AG10803 (cell line): ENCODE measurements at regions not wholly inside any gene's neighbourhood (a gene's known extent, or its start where the extent isn't known, plus 50 kb on each side); places are given as distances from the start of the nearest gene placed in this dataset.
A peak's percentile ranks its signal among the peaks of the same experiment; 100 is the strongest.

ENCODE experiments used
- DNase-seq: peaks from one replicate; pipeline ENCODE4 v3.0.0; 2010; ENCODE audit warnings: low read depth
- H3K4me3 ChIP-seq: 2 replicates; pipeline ENCODE4 v1.5.1; 2011; ENCODE audit warnings: mild to moderate bottlenecking, low read length, control low read depth
- TF ChIP-seq, protein P1 (sequence below): conservative IDR thresholded peaks from 2 replicates; pipeline ENCODE4 v1.5.1; 2011; ENCODE audit warnings: mild to moderate bottlenecking, low read length, control low read depth, inconsistent platforms

DNA sequence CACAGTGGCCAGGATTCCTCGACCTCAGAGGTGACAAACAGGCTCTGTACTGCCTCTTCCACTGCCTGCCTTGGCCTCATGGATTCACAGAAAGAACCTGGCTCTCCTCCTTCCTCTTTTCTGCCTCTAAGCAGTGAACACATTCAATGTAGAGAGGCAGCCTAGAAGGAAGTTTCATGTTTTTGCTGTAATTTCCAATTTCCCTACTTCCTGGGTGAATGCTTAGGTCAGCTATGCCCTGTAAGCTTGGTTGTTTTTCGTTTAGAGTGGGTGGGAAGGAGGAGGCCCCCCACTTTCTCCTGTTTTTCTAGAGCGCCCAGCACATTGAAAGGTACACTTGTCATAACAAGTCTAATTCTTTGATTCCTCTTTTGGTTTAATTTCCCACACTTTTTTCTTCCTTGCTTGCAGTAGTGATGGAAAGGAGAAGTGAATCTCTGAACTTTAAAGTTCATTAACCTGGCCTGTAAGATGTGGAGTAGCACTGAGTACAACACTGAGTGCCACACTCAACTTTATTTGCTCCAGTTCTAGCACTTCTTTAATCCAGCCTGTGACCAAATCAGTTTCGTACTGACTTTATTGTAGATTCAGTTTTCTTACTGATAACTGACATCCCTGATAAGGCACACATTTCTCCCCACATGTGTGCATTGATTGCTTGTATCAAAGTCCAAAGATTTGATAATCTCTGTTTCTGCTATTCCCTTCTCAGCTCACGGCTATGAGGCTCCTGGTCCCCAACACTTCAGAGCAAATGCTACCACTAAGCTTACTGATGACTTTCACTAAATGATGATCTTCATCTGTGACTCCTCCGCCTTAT is 100.0 kb upstream of the MAN1A1 start:
- no peak overlapping the region for H3K4me3 ChIP-seq
- DNase-seq, result no peak
- TF ChIP-seq, protein P1, sequence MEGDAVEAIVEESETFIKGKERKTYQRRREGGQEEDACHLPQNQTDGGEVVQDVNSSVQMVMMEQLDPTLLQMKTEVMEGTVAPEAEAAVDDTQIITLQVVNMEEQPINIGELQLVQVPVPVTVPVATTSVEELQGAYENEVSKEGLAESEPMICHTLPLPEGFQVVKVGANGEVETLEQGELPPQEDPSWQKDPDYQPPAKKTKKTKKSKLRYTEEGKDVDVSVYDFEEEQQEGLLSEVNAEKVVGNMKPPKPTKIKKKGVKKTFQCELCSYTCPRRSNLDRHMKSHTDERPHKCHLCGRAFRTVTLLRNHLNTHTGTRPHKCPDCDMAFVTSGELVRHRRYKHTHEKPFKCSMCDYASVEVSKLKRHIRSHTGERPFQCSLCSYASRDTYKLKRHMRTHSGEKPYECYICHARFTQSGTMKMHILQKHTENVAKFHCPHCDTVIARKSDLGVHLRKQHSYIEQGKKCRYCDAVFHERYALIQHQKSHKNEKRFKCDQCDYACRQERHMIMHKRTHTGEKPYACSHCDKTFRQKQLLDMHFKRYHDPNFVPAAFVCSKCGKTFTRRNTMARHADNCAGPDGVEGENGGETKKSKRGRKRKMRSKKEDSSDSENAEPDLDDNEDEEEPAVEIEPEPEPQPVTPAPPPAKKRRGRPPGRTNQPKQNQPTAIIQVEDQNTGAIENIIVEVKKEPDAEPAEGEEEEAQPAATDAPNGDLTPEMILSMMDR, result no peak

DNA sequence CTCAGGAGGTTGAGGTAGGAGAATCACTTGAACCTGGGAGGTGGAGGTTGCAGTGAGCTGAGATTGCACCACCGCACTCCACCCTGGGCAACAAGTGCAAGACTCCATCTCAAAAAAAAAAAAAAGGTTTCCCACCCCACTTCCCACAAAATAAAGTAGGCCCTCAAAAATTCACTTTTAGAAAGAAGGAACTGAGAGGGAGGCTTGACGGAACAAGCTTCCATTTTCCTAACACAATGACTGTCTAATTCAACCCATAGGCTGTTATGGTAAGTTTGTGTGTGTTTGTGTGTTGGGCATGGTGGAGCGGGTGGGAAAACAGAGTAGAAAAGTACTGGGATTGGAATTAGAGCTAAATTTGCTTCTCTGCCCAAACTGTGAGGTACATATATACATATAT is 98.4 kb upstream of the MAN1A1 start:
- DNase-seq, result no peak
- TF ChIP-seq, protein P1, result no peak
- H3K4me3 ChIP-seq, result no peak overlapping the region

DNA sequence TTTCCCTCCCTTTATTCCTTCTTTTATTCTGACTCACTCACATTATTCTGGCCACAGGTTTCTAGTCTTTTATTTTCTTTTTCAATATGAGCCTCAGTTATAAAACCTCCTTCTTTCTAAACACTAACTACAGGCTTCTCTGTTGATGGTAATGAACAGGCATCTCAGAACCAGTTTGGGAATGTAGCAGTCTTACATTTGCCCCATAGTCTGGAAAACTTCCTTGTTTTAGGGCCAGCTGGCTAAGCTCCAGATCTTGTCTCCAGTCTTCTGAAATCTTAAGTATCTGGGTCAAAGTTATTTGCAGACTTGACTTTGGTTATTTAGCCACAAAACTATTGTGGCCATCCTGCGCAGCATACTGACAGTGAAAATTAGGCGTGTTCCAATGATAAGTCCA is 97.0 kb upstream of the MAN1A1 start:
- peak; percentile 90 for DNase-seq
- TF ChIP-seq, protein P1, result no peak
- no peak overlapping the region for H3K4me3 ChIP-seq

DNA sequence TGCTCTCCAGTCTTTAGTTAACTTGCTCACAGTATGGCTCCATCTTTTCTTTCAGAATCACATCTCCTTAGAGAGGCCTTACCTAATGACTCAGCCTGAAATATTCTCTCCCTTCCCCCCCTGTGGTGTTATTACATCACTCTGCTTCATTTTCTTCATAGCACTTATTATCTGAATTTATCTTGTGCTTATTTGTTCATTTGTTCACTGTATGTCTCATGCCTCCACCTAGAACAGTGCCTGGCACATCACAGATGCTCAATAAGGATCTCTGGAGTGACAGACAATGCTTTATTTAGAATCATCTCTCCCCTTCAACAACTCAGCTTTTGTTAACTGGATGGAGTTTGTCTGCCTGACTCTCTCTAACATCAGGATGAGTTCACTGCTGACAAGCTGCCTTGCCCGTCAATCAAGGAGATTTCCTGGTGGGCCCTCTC is 96.6 kb upstream of the MAN1A1 start:
- peak; percentile 72 for DNase-seq
- no peak overlapping the region for H3K4me3 ChIP-seq
- TF ChIP-seq, protein P1, result no peak

DNA sequence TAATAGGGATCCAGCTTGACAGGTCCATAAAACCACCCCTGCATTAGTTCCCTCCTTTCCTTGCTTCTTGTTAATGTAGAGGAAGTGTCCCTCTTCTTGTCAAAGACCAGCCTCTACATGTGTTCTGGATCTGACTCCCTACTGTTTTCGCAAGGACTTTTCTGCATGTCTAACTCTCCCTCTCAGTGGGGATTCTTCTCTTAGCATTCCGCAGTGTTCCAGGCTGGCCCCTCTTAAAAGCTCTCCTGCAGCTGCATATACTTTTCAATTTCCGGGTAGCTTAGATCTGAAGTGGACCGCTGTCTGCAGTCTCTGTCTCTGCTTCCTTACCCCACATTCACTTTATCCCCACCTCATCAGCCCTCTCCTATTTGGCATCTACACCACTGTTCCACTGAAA is 96.1 kb upstream of the MAN1A1 start:
- no peak for DNase-seq

DNA sequence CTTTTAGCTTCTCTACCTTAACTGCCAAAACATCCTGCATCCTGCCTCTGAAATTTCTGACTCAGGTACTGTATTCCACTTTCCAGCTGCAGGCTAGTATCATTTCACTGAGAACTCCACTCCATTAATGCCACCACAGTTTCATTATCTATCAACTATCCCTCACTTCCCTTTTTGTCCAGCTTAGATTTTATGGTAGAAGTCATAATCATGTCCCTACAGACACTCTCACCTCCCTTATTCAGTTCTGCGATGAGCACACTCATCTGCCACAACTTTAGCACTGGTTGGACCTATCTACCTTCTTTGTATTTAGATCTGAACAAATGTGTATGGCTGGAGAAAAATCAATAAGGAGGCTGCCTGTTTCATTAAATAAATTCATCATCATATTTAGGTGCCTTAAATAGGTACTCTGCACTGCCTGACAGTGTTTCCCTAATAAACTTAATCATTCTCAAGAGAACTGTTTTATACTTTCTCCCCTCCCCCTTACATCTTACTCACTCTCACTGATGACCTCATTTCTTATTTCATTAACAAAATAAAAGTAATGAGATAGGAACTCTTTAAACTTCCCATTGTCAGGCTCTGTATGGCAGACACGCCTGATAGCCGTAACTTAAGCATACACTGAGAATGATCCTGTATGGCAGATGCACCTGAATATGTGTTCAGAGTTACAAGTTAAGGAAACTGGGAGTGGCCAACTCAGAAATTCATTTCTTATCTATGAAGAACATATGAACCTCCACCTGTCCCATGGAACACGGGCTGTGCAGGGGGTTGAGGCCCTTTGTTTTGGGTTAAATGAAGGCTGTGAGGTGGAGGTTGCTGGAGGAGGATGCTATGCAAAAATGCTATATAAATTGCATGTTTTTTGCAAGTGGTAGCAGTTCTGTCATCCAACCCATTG is 95.3 kb upstream of the MAN1A1 start:
- TF ChIP-seq, protein P1, result no peak
- no peak overlapping the region for H3K4me3 ChIP-seq
- no peak for DNase-seq

More for the DNA sequence above, 96.1 kb upstream of the MAN1A1 start:
- H3K4me3 ChIP-seq, result no peak overlapping the region
- TF ChIP-seq, protein P1, result no peak
